NCI-H510A (cell line): ENCODE measurements at regions not wholly inside any gene's neighbourhood (a gene's known extent, or its start where the extent isn't known, plus 50 kb on each side); places are given as distances from the start of the nearest gene placed in this dataset.

Experiments used
- DNase-seq: peaks from one replicate; lab custom pipeline; 2025; lab: John Stamatoyannopoulos, UW

DNA sequence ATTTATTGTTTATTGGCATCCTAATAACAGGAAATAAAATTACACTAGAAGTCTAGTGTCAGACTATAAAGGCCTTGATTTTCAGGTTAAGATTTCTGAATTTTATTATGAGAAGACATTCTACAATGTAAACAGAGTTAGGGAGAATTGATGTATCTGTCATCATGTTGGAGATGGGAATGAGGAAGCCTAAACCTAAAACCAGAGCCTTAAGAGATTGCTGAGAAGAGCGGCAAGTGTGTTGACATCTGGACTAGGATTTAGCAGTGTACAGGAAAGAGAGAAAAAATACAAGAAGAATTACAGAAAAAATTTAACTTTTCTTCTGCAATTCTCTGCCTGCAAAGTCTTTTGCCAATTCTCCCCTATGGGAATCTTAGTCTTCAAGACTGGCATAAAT lies 525.5 kb downstream of the NR2F1-AS1 start:
- no peak for DNase-seq

DNA sequence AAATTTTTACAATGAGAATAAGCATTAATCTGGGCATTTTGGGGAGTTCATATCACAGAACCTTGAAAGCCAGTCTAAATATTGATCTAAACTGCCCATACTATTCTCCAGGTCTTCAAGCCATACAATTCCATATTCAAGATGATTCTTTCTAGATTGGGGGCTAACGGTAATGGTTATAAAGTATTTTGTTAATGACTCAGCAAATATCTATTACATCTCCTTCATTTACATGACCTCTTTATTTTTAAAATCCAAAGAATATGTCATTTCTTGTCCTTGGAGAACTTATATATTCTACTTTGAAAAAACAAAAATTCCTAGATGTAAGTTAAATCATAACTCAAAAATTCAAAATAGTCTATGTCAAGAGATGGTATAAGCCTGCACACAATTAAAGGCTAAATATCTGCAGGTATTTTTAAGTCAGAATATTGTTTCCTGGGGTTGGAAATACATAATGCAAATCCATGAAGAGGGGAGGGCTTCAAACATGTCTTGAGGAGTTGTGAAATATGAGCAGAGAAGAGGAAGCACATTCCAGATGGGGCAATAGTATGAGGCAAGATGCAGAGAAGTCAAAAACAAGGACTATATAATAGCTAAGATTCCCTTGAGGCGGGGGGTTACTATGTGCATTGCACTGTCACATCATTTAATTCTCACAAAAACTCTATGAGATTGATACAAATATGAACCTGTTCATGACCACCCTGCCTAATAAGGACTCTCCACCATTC lies 526.4 kb downstream of the NR2F1-AS1 start:
- no peak for DNase-seq

DNA sequence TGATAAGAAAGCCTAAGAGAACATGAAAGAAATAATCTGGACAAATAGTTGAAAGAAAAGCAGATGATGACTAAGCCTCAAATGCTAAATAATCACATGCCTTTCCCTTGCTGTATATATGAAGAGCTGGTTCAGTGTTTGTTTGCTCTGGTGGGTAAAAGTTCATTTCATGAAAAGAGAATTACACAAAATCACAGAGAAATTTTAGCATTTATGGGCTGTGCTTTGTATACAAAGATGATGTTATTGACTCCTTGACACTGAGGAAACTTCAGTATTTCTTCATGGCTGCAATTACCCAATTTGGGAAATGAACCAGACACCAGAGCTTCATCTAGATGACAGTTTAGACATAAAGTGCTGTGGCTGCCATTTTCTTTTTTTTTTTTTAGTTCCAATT lies 527.2 kb downstream of the NR2F1-AS1 start:
- DNase-seq: no peak

DNA sequence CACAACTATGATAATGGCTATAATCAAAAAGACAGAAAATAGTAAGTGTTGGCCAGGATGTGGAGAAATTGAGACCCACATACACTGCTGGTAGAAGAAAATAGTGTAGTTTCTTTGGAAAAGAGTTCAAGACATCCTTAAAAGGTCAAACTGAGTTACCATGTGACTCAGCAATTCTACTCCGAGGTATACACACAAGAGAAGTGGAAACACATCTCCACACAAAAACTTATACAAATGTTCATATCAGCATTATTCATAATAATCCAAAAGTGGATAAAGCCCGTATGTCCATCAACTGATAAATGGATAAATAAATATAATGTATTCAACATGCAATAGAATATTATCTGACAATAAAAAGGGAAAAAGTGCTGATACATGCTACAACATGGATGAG lies 532.2 kb downstream of the NR2F1-AS1 start:
- no peak for DNase-seq

DNA sequence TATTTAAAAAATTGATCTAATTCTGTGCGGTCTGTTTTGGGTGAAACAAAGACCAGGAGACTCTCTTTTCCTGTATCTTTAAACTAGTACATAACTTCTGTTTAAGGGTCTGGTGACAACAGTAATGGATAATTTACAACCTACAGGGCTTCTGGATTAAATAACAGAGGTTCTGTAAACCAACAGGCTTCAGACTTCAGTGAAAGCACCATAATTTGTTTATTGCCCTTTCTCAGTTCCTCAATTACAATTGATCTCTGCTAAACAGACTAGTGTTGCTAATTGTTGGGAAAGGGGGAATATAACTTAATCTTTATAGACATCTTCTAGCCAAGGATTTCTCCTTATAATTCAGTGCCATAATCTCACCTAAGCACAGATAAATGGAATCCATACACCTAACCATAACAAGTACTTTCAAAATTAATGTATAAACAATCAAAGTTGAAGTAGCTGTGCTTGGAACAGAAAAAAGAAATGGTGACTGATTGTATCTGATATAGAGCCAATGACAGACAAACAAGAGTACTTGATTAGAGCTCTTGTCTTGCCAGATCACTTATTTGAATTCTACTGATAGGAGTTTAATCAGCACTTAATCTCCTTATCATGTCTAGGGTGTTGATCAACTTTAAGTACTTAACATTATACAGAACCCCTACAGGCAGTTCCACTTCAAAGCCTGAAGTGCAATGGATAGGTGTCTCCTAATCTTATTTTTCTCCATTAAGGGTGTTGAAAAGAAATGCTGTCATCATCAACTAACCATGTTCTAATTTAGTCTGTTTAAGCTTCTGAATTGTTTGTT lies 536.0 kb downstream of the NR2F1-AS1 start:
- DNase-seq: no peak

DNA sequence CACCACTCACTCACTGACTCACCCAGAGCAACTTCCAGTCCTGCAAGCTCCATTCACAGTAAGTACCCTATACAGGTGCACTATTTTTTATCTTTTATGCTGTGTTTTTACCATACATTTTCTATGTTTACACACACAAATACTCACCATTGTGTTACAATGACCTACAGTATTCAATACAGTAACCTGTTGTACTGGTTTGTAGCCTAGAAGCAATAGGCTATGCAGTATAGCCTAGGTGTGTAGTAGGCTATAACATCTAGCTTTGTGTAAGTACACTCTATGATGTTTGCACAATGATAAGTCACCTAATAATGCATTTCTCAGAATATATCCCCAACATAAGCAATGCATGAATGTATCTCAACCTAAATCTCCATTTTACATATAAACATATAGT lies 541.1 kb downstream of the NR2F1-AS1 start:
- no peak for DNase-seq

GRCh38 chr5:93034621-93035590 lies 546.1 kb downstream of the NR2F1-AS1 start:
- no peak for DNase-seq

DNA sequence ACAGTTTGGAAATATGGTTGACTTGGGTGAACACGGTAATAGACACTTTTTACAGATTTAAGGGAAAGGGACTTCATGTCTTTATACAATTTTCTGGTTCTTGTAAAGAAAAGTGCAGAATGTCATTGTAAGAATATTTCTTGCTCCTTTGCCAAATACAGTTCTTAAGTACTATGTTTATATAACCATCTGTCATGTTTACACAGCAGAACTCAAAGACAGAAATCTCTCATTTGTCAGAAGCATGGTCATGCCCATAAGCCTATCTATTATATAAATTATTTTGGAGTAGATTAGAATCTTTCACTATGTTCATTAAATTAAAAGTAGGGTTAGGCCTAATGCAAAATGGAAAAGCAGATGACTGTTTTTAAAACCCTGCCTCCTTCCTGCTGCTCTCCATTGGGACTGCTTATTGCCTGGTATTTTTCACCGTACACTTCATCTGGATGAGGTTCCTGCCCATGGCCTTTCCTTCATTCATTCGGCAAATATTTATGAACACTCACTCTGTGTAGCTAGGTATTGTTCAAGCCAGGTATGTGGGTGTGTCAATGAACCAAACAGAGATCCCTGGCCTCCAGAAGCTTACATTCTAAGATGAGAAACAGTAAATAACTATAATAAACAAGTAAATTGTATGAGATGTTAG lies 558.1 kb downstream of the NR2F1-AS1 start:
- DNase-seq: no peak

DNA sequence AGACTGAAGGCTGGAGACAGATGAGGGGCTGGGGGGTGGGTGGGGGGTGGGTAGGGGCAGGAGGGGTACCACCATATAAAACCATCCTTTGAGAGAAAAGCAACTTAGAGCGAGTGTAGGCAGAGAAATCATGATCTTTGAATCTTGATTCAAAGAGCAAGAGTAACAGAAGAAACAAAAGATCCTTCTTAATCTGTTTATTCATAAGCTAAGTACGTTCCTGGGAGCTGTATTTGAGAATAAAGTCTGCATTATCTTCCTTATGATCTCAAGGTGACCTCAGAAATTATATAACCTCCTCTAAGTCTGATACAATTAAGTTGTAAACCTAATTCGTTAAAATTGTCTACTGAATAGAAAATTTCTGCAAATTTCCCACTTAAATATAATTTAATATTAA lies 558.8 kb downstream of the NR2F1-AS1 start:
- DNase-seq: no peak

GRCh38 chr5:93019896-93020295 lies 561.1 kb downstream of the NR2F1-AS1 start:
- no peak for DNase-seq

DNA sequence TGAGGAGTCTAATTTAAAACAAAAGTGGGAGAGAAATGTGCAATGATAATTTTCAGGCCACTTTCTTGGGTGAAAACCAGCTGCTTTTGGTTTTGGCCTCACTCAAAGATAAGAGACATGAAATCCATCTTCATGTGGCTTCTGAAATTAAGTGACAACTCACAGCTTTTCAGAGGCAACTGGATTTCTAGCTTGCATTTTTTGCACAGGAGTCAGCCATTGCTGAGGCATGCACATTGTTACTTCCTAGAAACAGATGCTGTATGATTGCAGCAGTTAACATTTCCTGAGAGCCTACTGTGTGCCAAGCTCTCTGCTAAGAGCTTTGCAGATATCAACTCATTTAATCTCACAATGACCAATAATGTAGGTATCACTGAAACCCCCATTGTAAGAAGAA lies 562.6 kb downstream of the NR2F1-AS1 start:
- DNase-seq: no peak

DNA sequence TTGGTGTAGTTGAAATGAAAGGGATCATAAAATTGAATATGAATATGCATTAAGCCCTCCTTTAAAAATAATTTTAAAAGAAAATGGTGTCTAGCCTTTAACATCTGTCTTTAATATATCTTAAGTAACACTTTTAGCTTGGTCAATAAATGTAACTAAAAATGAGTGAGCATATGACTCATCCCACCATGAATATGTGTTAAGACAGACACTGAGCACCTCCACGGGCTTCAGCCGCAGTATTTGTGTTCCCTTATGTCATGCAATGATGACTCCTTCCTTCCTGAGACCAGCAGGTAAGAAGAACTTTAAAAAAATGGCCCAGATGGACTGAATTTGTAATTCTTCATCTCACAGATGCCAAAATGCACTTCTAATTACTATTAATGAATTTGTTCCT lies 563.2 kb downstream of the NR2F1-AS1 start:
- no peak for DNase-seq

- DNase-seq: no peak
Observed at GRCh38 chr5:93017376-93017775, 563.6 kb downstream of the NR2F1-AS1 start.

DNA sequence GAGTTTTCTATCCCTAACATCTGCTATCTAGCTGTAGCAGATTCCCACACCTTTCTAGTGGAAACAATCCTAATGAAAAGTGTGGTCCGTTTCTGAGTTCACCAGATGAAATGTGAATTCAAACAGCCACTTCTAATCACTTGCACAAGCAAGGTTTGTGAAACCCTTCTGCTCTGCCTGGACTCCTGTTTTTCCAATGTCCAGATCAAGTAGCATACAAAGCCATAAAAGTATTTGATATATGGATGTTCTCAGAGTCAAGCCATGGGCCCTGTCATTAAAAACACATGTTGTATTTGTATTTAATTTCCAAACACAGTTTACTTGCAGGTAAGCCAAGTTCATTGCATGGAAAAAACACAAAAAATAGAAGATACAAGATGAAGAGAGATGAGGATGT lies 570.4 kb downstream of the NR2F1-AS1 start:
- DNase-seq: no peak

DNA sequence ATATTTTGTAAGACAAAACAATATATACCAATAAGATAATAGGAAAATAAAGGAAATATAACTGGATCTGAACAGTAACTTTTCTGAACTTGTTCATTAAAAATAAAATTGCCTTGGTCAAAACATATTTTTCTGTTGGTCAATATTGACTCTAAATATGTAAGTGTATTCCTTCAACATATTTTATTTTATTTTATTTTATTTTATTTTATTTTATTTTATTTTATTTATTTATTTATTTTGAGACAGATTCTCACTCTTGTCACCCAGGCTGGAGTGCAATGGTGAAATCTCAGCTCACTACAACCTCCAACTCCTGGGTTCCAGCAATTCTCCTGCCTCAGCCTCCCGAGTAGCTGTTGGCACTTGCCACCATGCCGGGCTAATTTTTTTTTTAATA lies 571.0 kb downstream of the NR2F1-AS1 start:
- no peak for DNase-seq

- DNase-seq: no peak
Observed at GRCh38 chr5:93008502-93009207, 572.4 kb downstream of the NR2F1-AS1 start.

GRCh38 chr5:93006915-93007314 lies 574.1 kb downstream of the NR2F1-AS1 start:
- DNase-seq: no peak

- no peak for DNase-seq
Observed at GRCh38 chr5:92998456-92998855, 582.6 kb downstream of the NR2F1-AS1 start.

GRCh38 chr5:92994392-92994791 lies 586.6 kb downstream of the NR2F1-AS1 start:
- DNase-seq: no peak

- DNase-seq: no peak
Observed at GRCh38 chr5:92992073-92992472, 588.9 kb downstream of the NR2F1-AS1 start.

GRCh38 chr5:92991581-92992067 lies 589.4 kb downstream of the NR2F1-AS1 start:
- no peak for DNase-seq
